ENCODE measurements at regions not wholly inside any gene's neighbourhood (a gene's known extent, or its start where the extent isn't known, plus 50 kb on each side); places are given as distances from the start of the nearest gene placed in this dataset.
"Not testable (repeated sequence)": the region's sequence is repeated elsewhere in the genome, so short reads cannot be mapped to it uniquely, and the experiment has no call there.

GRCh38 chr7:148472406-148472805, 118.2 kb upstream of the C7orf33 start:
- no peak for DNase-seq (ENCODE audit: low read depth)

- no peak for DNase-seq (ENCODE audit: low read depth)
Measured at GRCh38 chr7:148473703-148474480, 116.7 kb upstream of the C7orf33 start.

GRCh38 chr7:148474481-148475025, 116.0 kb upstream of the C7orf33 start:
- no peak for DNase-seq (ENCODE audit: low read depth)

GRCh38 chr7:148478551-148478950, 112.0 kb upstream of the C7orf33 start:
- no peak for DNase-seq (ENCODE audit: low read depth)

- DNase-seq (ENCODE audit: low read depth): no peak
Measured at GRCh38 chr7:148480479-148481146, 110.0 kb upstream of the C7orf33 start.

GRCh38 chr7:148481147-148481526, 109.4 kb upstream of the C7orf33 start:
- DNase-seq (ENCODE audit: low read depth): no peak

GRCh38 chr7:148481971-148482626, 108.5 kb upstream of the C7orf33 start:
- peak; percentile 5 for DNase-seq (ENCODE audit: low read depth)

GRCh38 chr7:148483515-148484308, 106.9 kb upstream of the C7orf33 start:
- no peak for DNase-seq (ENCODE audit: low read depth)

GRCh38 chr7:148484486-148484885, 106.1 kb upstream of the C7orf33 start:
- no peak for DNase-seq (ENCODE audit: low read depth)

GRCh38 chr7:148485618-148486017, 104.9 kb upstream of the C7orf33 start:
- DNase-seq (ENCODE audit: low read depth): no peak

GRCh38 chr7:148486937-148487336, 103.6 kb upstream of the C7orf33 start:
- no peak for DNase-seq (ENCODE audit: low read depth)

GRCh38 chr7:148487912-148488311, 102.7 kb upstream of the C7orf33 start:
- DNase-seq (ENCODE audit: low read depth): no peak

- DNase-seq (ENCODE audit: low read depth): no peak
Measured at GRCh38 chr7:148489678-148490077, 100.9 kb upstream of the C7orf33 start.

GRCh38 chr7:148492157-148492860, 98.3 kb upstream of the C7orf33 start:
- DNase-seq (ENCODE audit: low read depth): no peak

GRCh38 chr7:148495605-148496004, 95.0 kb upstream of the C7orf33 start:
- DNase-seq (ENCODE audit: low read depth): no peak

GRCh38 chr7:148500978-148501377, 89.6 kb upstream of the C7orf33 start:
- DNase-seq (ENCODE audit: low read depth): no peak

- peak; percentile 26 for DNase-seq (ENCODE audit: low read depth)
Measured at GRCh38 chr7:148503900-148504487, 86.6 kb upstream of the C7orf33 start.

GRCh38 chr7:148505645-148506375, 84.8 kb upstream of the C7orf33 start:
- no peak for DNase-seq (ENCODE audit: low read depth)

- not testable (repeated sequence) for DNase-seq (ENCODE audit: low read depth)
Measured at GRCh38 chr7:148507064-148507573, 83.4 kb upstream of the C7orf33 start.

- no peak for DNase-seq (ENCODE audit: low read depth)
Measured at GRCh38 chr7:148507787-148508186, 82.8 kb upstream of the C7orf33 start.
